Hepatocyte (in vitro differentiated cells): ENCODE measurements at regions not wholly inside any gene's neighbourhood (a gene's known extent, or its start where the extent isn't known, plus 50 kb on each side); places are given as distances from the start of the nearest gene placed in this dataset.
A peak's percentile ranks its signal among the peaks of the same experiment; 100 is the strongest.

Experiments used
- DNase-seq: peaks from one replicate; pipeline ENCODE4 v3.0.0-alpha.2; 2016; ENCODE audit warnings: low spot score
- H2AFZ ChIP-seq: fragments of 200-600 bp; sonication (generic); 2 replicates; pipeline ENCODE4 v1.6.0; 2016; ENCODE audit warnings: antibody characterized with exemption, mild to moderate bottlenecking
- H3K27ac ChIP-seq: fragments of 200-600 bp; sonication (generic); 2 replicates; pipeline ENCODE4 v1.5.1; 2016; ENCODE audit warnings: mild to moderate bottlenecking
- H3K27me3 ChIP-seq: fragments of 200-600 bp; sonication (generic); 2 replicates; pipeline ENCODE4 v1.6.1; 2016
- H3K36me3 ChIP-seq: fragments of 200-600 bp; sonication (generic); replicated peaks from 2 replicates; pipeline ENCODE4 v1.5.1; 2016; ENCODE audit warnings: low read depth; ENCODE audit not compliant: insufficient read depth
- H3K4me1 ChIP-seq: fragments of 200-600 bp; sonication (generic); 2 replicates; pipeline ENCODE4 v1.5.1; 2016; ENCODE audit warnings: mild to moderate bottlenecking, moderate library complexity; ENCODE audit not compliant: insufficient read depth
- H3K4me2 ChIP-seq: fragments of 200-600 bp; sonication (generic); 2 replicates; pipeline ENCODE4 v1.6.0; 2016
- H3K4me3 ChIP-seq: fragments of 200-600 bp; sonication (generic); 2 replicates; pipeline ENCODE4 v1.5.1; 2016; ENCODE audit warnings: mild to moderate bottlenecking
- H3K79me2 ChIP-seq: fragments of 200-600 bp; sonication (generic); 2 replicates; pipeline ENCODE4 v1.6.0; 2017; ENCODE audit warnings: mild to moderate bottlenecking
- H3K9me2 ChIP-seq: fragments of 200-600 bp; sonication (generic); replicated peaks from 2 replicates; pipeline ENCODE4 v1.6.0; 2017; ENCODE audit warnings: mild to moderate bottlenecking; ENCODE audit not compliant: insufficient read depth
- H3K9me3 ChIP-seq: fragments of 200-600 bp; sonication (generic); 2 replicates; pipeline ENCODE4 v1.5.1; 2016; ENCODE audit warnings: low read depth, mild to moderate bottlenecking
- H4K20me1 ChIP-seq: fragments of 200-600 bp; sonication (generic); 2 replicates; pipeline ENCODE4 v1.6.0; 2016; ENCODE audit warnings: mild to moderate bottlenecking; ENCODE audit not compliant: insufficient read depth, poor library complexity, severe bottlenecking
- CTCF ChIP-seq: fragments of 200-600 bp; sonication (generic); IDR thresholded peaks from 2 replicates; pipeline ENCODE4 v1.5.1; 2016; ENCODE audit warnings: antibody characterized with exemption, mild to moderate bottlenecking; ENCODE audit not compliant: poor library complexity
- EZH2 ChIP-seq: fragments of 200-600 bp; sonication (generic); IDR thresholded peaks from 2 replicates; pipeline ENCODE4 v1.6.1; 2016; ENCODE audit warnings: antibody characterized with exemption, mild to moderate bottlenecking, borderline replicate concordance
- EZH2phosphoT487 ChIP-seq: fragments of 200-600 bp; sonication (generic); IDR thresholded peaks from one replicate; pipeline ENCODE4 v1.6.1; 2018; ENCODE audit warnings: antibody characterized with exemption, mild to moderate bottlenecking, low read depth, moderate library complexity; ENCODE audit not compliant: unreplicated experiment, severe bottlenecking
- WGBS: methylation state at CpG from one replicate; pipeline ENCODE4 v1.1.6; 2016; ENCODE audit warnings: low lambda C conversion rate; ENCODE audit errors: missing lambda C conversion rate; 5-methylcytosine and 5-hydroxymethylcytosine counted together

GRCh38 chr12:105674871-105675699 is 344.6 kb downstream of the C12orf75 start:
- Histone ChIP-seq H3K9me2 (no peaks in the 10 kb centered on the region), H2AFZ (no peak overlapping the region), H3K27me3 (no peaks in the 10 kb centered on the region), H3K27ac (peak overlapping the region; percentile 49), H3K4me3 (no peak overlapping the region), H3K9me3 (no peaks in the 10 kb centered on the region), H3K36me3 (no peaks in the 10 kb centered on the region), H3K4me1 (peaks cover 32% of the 10 kb centered on the region), H4K20me1 (no peaks in the 10 kb centered on the region), H3K79me2 (no peaks in the 10 kb centered on the region), H3K4me2 (no peak overlapping the region)
- WGBS: 57% methylated on average over 2 of the region's 2 CpGs
- no peak for DNase-seq
- TF ChIP-seq CTCF (no peak), EZH2phosphoT487 (no peak), EZH2 (no peak)

- no peak overlapping the region for H3K4me3 ChIP-seq
- H3K4me1 ChIP-seq: peaks cover 22% of the 10 kb centered on the region
- no peaks in the 10 kb centered on the region for H3K27me3 ChIP-seq
- no peaks in the 10 kb centered on the region for H4K20me1 ChIP-seq
- no peak overlapping the region for H3K4me2 ChIP-seq
- H3K9me2 ChIP-seq: no peaks in the 10 kb centered on the region
- no peaks in the 10 kb centered on the region for H3K9me3 ChIP-seq
- no peak for DNase-seq
- 51% methylated on average over 2 of the region's 2 CpGs for WGBS
- H3K36me3 ChIP-seq: no peaks in the 10 kb centered on the region
- no peaks in the 10 kb centered on the region for H3K79me2 ChIP-seq
- no peak overlapping the region for H3K27ac ChIP-seq
- no peak for TF ChIP-seq CTCF
- no peak for TF ChIP-seq EZH2phosphoT487
- no peak for TF ChIP-seq EZH2
- no peak overlapping the region for H2AFZ ChIP-seq
Observed at GRCh38 chr12:105676694-105677093, 346.2 kb downstream of the C12orf75 start.

- Histone ChIP-seq H3K79me2 (no peaks in the 10 kb centered on the region), H3K27ac (no peak overlapping the region), H3K27me3 (no peaks in the 10 kb centered on the region), H3K9me2 (no peaks in the 10 kb centered on the region), H3K36me3 (no peaks in the 10 kb centered on the region), H3K9me3 (no peaks in the 10 kb centered on the region), H3K4me3 (no peak overlapping the region), H4K20me1 (no peaks in the 10 kb centered on the region), H3K4me2 (no peak overlapping the region), H2AFZ (no peak overlapping the region), H3K4me1 (peaks cover 16% of the 10 kb centered on the region)
- no peak for TF ChIP-seq EZH2phosphoT487
- TF ChIP-seq EZH2: no peak
- TF ChIP-seq CTCF: no peak
- 71% methylated on average over 2 of the region's 2 CpGs for WGBS
- DNase-seq: no peak
Observed at GRCh38 chr12:105677672-105678071, 347.2 kb downstream of the C12orf75 start.
